Hematopoietic multipotent progenitor cell treated with erythropoietin and hydrocortisone succinate and interleukin-3 and kit ligand, for 6 days (in vitro differentiated cells): ENCODE measurements at regions not wholly inside any gene's neighbourhood (a gene's known extent, or its start where the extent isn't known, plus 50 kb on each side); places are given as distances from the start of the nearest gene placed in this dataset.
"Not testable (repeated sequence)": the region's sequence is repeated elsewhere in the genome, so short reads cannot be mapped to it uniquely, and the experiment has no call there.

Source experiments
- DNase-seq: peaks from one replicate; pipeline ENCODE4 v3.0.0-alpha.2; 2015

GRCh38 chr12:9334041-9334692 is 126.0 kb upstream of the PZP start:
- DNase-seq = peak; percentile 64

GRCh38 chr12:9333161-9333560 is 125.0 kb upstream of the PZP start:
- DNase-seq = peak; percentile 65

GRCh38 chr12:9332564-9332963 is 124.4 kb upstream of the PZP start:
- DNase-seq = no peak

- peak; percentile 69 for DNase-seq
Measured at GRCh38 chr12:9331218-9331626, 123.0 kb upstream of the PZP start.

- DNase-seq = no peak
Measured at GRCh38 chr12:9329019-9329418, 120.8 kb upstream of the PZP start.

- DNase-seq = no peak
Measured at GRCh38 chr12:9328065-9328464, 119.9 kb upstream of the PZP start.

GRCh38 chr12:9327320-9327719 is 119.1 kb upstream of the PZP start:
- no peak for DNase-seq

GRCh38 chr12:9326849-9327248 is 118.7 kb upstream of the PZP start:
- DNase-seq = not testable (repeated sequence)

- no peak for DNase-seq
Measured at GRCh38 chr12:9326085-9326484, 117.9 kb upstream of the PZP start.

GRCh38 chr12:9325471-9325870 is 117.3 kb upstream of the PZP start:
- no peak for DNase-seq

- no peak for DNase-seq
Measured at GRCh38 chr12:9324782-9325181, 116.6 kb upstream of the PZP start.

GRCh38 chr12:9323144-9323681 is 115.0 kb upstream of the PZP start:
- DNase-seq = no peak

GRCh38 chr12:9319842-9320173 is 111.6 kb upstream of the PZP start:
- DNase-seq = no peak

- DNase-seq = no peak
Measured at GRCh38 chr12:9319044-9319841, 111.0 kb upstream of the PZP start.

GRCh38 chr12:9313479-9313878 is 105.3 kb upstream of the PZP start:
- DNase-seq = not testable (repeated sequence)

GRCh38 chr12:9312406-9313392 is 104.5 kb upstream of the PZP start:
- DNase-seq = not testable (repeated sequence)

- DNase-seq = not testable (repeated sequence)
Measured at GRCh38 chr12:9311454-9311853, 103.3 kb upstream of the PZP start.

GRCh38 chr12:9310645-9311044 is 102.5 kb upstream of the PZP start:
- DNase-seq = not testable (repeated sequence)

GRCh38 chr12:9309749-9310148 is 101.6 kb upstream of the PZP start:
- not testable (repeated sequence) for DNase-seq

GRCh38 chr12:9308745-9309144 is 100.5 kb upstream of the PZP start:
- not testable (repeated sequence) for DNase-seq

GRCh38 chr12:9308163-9308562 is 100.0 kb upstream of the PZP start:
- DNase-seq = not testable (repeated sequence)

GRCh38 chr12:9307255-9307654 is 99.1 kb upstream of the PZP start:
- DNase-seq = not testable (repeated sequence)

GRCh38 chr12:9306004-9306403 is 97.8 kb upstream of the PZP start:
- not testable (repeated sequence) for DNase-seq
